Suprapubic skin (tissue), 3 donors: ENCODE measurements at regions not wholly inside any gene's neighbourhood (a gene's known extent, or its start where the extent isn't known, plus 50 kb on each side); places are given as distances from the start of the nearest gene placed in this dataset.

ENCODE experiments used
- POLR2A ChIP-seq, 2 donors: fragments of 450-650 bp; IDR thresholded peaks; one replicate each; pipeline ENCODE4 v1.6.1; 2017; ENCODE audit warnings: antibody characterized with exemption in 2 of 2, mild to moderate bottlenecking in 2 of 2, moderate library complexity in 2 of 2
- TF ChIP-seq, protein P1 (sequence below), 2 donors: fragments of 200-600 bp in 1 of 2; fragments of 450-650 bp in 1 of 2; sonication (generic) in 1 of 2; IDR thresholded peaks; one replicate each; pipeline ENCODE4 v1.5.1; 2016 to 2019; ENCODE audit warnings: antibody characterized with exemption in 2 of 2, mild to moderate bottlenecking in 1 of 2, moderate library complexity in 1 of 2

DNA sequence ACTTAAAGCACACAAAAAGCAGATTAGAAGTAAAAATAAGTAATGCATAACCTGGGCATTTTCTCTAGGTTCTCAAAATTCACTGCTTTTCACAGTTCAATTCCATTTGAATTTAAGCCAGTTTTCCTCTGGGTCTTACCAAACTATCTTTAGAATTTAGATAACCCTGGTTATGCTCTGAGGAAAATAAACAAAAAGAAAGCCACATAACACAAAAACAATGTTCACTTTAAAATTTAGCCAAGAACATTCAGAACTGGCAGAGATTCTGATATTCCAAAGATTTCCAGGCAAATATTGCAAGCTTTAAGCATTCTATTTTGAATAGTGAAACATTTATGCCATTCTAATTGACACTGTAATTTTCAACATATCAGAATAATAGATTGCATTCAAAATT lies 50.7 kb upstream of the PRKG1 start:
- TF ChIP-seq, protein P1, sequence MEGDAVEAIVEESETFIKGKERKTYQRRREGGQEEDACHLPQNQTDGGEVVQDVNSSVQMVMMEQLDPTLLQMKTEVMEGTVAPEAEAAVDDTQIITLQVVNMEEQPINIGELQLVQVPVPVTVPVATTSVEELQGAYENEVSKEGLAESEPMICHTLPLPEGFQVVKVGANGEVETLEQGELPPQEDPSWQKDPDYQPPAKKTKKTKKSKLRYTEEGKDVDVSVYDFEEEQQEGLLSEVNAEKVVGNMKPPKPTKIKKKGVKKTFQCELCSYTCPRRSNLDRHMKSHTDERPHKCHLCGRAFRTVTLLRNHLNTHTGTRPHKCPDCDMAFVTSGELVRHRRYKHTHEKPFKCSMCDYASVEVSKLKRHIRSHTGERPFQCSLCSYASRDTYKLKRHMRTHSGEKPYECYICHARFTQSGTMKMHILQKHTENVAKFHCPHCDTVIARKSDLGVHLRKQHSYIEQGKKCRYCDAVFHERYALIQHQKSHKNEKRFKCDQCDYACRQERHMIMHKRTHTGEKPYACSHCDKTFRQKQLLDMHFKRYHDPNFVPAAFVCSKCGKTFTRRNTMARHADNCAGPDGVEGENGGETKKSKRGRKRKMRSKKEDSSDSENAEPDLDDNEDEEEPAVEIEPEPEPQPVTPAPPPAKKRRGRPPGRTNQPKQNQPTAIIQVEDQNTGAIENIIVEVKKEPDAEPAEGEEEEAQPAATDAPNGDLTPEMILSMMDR (IDR thresholded peaks at IDR 0.05): no peak
- TF ChIP-seq POLR2A (IDR thresholded peaks at IDR 0.05): no peak
